NCI-H1694 treated with DMSO at 0.1 percent for 48 hours (cell line): ENCODE measurements at regions not wholly inside any gene's neighbourhood (a gene's known extent, or its start where the extent isn't known, plus 50 kb on each side); places are given as distances from the start of the nearest gene placed in this dataset.
"Not testable (repeated sequence)": the region's sequence is repeated elsewhere in the genome, so short reads cannot be mapped to it uniquely, and the experiment has no call there.

Source experiments
- DNase-seq: peaks from one replicate; lab custom pipeline; 2025; lab: John Stamatoyannopoulos, UW

GRCh38 chr9:129545876-129546275, 75.0 kb downstream of the C9orf50 start:
- DNase-seq, result not testable (repeated sequence)

DNA sequence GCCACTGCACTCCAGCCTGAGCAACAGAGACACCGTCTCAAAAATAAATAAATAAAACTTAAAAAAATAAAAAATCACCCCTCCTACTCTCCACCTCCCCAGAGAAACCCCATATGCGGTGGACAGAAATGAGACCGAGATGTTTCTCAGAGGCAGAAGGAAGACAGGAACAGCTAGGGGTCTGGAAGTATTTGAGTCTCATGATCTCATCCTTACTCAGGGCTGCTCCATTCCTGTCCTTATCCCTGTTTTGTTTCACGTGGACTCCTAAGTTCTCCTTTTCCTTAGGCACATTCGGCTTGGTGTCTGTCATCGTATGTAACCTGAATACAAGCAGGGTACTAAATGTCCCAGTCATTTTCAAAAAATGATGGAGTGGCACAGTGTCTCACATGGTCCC, 76.1 kb downstream of the C9orf50 start:
- DNase-seq, result no peak

DNA sequence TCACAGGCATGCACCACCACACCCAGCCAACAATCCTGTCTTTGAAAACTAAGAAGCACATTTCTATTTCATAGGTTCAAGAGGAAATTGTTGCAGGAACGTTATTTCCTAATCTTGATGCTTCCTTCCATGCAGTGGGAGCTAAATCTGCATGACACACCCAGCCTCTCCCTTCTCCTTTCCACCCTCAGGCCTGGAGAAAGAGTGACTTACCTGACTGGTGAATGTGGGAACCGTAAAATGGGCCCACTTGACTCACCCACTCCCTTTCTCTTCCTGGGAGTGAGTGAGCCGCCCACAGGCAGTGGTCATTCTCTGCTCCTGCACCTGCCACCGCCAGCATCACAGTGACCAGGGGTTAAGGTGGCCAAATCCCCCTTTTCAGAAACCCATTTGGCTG, 78.2 kb downstream of the C9orf50 start:
- DNase-seq, result no peak

GRCh38 chr9:129541270-129541669, 79.6 kb downstream of the C9orf50 start:
- DNase-seq, result no peak

DNA sequence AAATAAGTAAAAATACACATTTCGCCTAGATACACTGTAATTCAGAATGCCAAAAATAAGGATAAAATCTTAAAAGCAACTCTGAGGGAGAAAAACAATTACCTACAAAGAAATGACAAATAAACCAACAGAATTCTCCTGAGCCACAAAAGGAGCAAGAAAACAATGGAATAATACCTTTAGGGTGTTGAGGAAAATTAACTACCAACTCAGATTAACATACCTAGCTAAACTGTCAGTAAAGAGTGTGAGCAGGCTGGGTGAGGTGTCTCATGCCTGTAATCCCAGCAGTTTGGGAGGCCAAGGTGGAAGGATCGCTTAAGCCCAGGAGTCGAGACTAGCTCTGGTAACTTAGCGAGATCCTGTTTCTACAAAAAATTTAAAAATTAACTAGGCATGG, 81.5 kb downstream of the C9orf50 start:
- no peak for DNase-seq

GRCh38 chr9:129531860-129532402, 89.0 kb downstream of the C9orf50 start:
- DNase-seq, result not testable (repeated sequence)

DNA sequence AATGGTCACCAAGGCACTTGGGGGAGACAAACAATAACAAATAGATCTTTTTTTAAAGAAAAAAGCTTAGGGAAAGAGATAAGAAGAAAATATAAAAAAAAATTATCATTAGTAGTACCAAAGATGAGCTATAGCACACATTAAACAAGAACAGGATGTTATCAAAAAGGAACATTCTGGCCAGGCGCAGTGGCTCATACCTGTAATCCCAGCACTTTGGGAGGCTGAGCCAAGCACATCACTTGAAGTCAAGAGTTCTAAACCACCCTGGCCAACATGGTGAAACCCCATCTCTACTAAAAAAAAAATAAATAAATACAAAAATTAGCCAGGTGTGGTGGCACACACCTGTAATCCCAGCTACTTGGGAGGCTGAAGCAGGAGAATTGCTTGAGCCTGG, 92.9 kb downstream of the C9orf50 start:
- DNase-seq, result not testable (repeated sequence)

- no peak for DNase-seq
Measured at GRCh38 chr9:129525656-129526196, 95.2 kb downstream of the C9orf50 start.

- no peak for DNase-seq
Measured at GRCh38 chr9:129524582-129525270, 96.2 kb downstream of the C9orf50 start.

- DNase-seq, result no peak
Measured at GRCh38 chr9:129523943-129524581, 96.8 kb downstream of the C9orf50 start.

- DNase-seq, result no peak
Measured at GRCh38 chr9:129522351-129522750, 98.5 kb downstream of the C9orf50 start.

DNA sequence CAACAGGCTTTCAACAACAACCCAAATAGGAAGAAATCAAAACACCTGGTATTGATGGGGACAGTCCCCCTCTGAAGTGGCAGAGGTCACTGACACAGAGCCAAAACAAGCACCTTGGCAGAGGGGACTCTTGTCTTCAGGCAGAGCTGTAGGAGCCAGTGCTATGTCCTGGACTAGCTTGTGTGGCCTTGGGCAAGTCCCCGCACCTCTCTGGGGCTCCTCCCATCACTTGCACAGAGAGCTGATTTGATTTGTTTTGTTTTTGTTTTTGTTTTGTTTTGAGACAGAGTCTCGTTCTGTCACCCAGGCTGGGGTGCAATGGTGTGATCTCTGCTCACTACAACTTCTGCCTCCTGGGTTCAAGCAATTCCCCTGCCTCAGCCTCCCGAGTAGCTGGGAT, 100.8 kb downstream of the C9orf50 start:
- DNase-seq, result no peak

GRCh38 chr9:129518074-129518473, 102.8 kb downstream of the C9orf50 start:
- no peak for DNase-seq

GRCh38 chr9:129517006-129517405, 103.9 kb downstream of the C9orf50 start:
- DNase-seq, result no peak

DNA sequence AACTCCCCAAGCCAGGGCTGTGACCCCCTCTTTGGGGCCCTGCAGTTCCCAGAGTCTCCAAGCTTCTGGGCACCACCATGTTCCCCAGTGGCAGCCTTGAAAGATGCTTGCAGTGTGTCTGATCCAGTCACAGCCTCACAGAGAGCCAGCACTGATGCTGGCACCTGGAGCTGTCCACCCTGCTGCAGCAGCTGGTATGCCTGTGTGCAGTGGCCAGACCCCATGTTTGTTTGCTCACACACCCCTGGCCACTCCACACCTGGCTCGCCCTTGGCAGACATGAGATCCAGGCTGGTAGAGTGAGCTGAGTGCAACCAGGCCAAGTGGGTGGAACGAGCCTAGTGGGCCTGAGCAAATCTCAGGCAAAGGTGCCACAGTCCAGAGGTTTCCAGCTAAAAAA, 106.0 kb downstream of the C9orf50 start:
- DNase-seq, result no peak

- no peak for DNase-seq
Measured at GRCh38 chr9:129514497-129514867, 106.4 kb downstream of the C9orf50 start.

DNA sequence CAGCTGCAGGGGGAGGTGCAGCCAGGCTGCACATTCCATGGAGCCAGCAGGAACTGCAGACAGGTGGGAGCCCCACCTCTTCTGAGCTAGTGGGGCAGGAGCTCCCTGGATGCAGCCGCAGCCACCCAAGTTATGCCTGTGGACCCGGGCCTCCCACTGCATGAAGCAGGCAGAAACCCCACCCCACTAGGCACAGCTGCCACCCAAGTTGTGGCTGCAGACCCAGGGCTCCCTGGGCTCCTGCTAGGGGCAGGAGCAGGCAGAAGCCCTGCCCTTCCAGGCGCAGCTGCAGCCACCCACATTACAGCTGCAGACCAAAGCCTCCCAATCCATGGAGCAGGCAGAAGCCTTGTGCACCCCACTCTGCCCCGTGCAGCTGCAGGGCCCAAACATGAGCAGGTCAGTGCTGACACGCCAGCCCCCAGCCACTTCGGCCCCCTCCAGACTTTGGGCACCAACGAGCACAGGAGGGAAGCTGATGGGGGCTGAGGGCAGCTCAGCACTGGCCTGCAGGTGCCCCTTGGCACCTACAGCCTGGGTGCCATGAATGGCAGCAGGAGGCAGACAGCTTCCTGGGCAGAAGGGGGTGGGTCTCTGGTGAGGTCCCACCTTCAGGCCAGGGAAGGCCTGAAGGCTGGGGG, 106.9 kb downstream of the C9orf50 start:
- no peak for DNase-seq

DNA sequence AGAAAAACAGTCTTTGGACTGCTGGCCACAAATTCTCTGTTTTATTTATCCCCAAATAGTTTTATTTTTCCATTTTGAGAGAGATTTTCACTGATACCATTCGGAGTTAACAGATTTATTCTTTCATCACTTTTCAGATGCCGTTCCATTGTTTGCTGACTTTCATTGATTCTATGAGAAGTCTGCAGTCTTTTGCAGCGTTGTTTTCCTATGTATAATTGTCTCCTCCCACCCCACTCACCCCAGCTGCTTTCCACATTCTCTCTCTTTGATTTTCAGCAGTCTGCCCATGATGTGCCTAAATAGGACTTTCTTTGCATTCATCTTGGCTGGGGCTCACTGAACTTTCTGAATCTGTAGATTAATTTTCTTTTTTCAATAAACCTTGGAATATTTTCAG, 107.6 kb downstream of the C9orf50 start:
- DNase-seq, result no peak

DNA sequence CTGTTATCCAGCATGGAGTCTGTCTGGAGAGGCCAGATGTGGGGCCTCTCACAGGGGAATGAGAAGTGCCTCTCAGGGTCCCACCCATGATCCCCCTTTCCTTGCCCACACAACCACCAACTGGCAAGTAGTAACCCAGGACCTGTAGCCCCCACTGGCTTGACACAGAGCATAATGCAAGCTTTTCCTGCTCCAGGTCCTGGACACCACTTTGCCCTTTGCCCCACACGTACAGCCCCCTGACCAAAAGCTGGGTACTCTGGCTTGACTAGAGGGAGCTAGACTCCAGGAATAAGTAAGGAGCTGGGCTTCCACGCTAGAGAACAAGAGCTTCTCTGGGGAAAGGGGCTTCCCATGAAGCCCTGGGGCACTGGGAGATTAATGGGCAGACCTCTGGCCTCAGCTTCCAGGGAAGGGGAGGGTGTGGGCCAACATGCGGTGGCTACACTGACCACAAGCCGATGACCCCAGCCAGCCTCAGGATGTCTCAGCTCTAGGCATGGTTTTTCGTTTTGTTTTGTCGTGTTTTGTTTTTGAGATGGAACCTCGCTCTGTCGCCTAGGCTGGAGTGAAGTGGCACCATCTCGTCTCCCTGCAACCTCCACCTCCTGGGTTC, 109.5 kb downstream of the C9orf50 start:
- DNase-seq, result no peak

GRCh38 chr9:129509533-129509928, 111.4 kb downstream of the C9orf50 start:
- DNase-seq, result no peak

DNA sequence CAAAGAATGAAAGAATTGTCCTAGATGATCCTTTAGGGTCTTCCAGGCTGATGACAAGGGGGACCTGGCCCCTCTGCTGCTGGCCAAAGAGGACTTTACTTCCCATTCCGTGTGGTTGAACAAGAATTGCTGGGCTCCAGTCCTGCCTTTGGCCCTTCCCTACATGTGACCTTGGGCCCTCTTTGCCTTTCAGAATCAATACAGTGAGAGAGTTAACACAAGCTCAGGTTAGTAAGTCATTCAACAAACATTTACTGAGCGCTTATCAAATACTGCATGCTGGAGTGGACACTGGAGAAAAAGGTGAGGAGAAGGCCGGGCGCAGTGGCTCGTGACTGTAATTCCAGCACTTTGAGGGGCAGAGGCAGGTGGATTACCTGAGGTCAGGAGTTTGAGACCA, 113.1 kb downstream of the C9orf50 start:
- no peak for DNase-seq

DNA sequence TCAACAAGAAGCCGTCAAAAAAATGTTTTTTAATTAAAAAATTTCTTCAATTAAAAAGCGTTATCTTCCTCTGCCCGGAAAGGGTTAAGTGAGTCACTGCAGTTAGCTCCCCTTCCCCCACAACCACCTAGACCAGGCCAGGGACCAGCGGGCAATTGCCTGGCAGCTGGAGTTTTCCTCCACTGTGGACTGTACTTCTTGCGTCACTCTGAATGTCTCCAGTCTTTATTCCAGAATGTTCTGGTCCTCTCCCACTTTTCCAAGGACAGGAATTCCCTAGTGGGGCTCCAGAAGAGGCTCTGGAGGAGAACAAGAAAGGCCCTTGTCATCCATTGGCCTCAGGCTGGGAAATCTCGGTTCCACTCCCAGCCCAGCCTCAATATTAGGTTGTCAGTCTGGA, 114.0 kb downstream of the C9orf50 start:
- no peak for DNase-seq
